Gastrocnemius medialis (tissue), 4 donors: ENCODE measurements at regions not wholly inside any gene's neighbourhood (a gene's known extent, or its start where the extent isn't known, plus 50 kb on each side); places are given as distances from the start of the nearest gene placed in this dataset.

Experiments used
- CTCF ChIP-seq, 5 experiments: fragments of 450-650 bp in 3 of 5; fragments of 200-600 bp in 2 of 5; sonication (generic) in 2 of 5; IDR thresholded peaks in 4 of 5; conservative IDR thresholded peaks in 1 of 5; 1 replicate in 4 of 5; 2 replicates in 1 of 5; pipeline ENCODE4 v1.5.1; 2016 to 2019; ENCODE audit warnings: antibody characterized with exemption in 5 of 5, mild to moderate bottlenecking in 3 of 5, moderate library complexity in 3 of 5
- POLR2A ChIP-seq, 2 donors: fragments of 450-650 bp; IDR thresholded peaks; one replicate each; pipeline ENCODE4 v1.6.1; 2017; ENCODE audit warnings: antibody characterized with exemption in 2 of 2, mild to moderate bottlenecking in 2 of 2, moderate library complexity in 2 of 2

GRCh38 chr13:106918557-106918860 lies 350.6 kb upstream of the ARGLU1 start:
- TF ChIP-seq CTCF (IDR thresholded peaks at IDR 0.05 in 4 of 5, conservative IDR thresholded peaks at IDR 0.05 in 1 of 5) = no peak
- no peak for TF ChIP-seq POLR2A (IDR thresholded peaks at IDR 0.05)
